Neural progenitor cell (in vitro differentiated cells): ENCODE measurements at regions not wholly inside any gene's neighbourhood (a gene's known extent, or its start where the extent isn't known, plus 50 kb on each side); places are given as distances from the start of the nearest gene placed in this dataset.

Source experiments
- EZH2 ChIP-seq: fragments of 200-600 bp; sonication (generic); IDR thresholded peaks from 2 replicates; pipeline ENCODE4 v1.6.1; 2017; ENCODE audit warnings: antibody characterized with exemption, mild to moderate bottlenecking, moderate library complexity
- EZH2phosphoT487 ChIP-seq: fragments of 200-600 bp; sonication (generic); IDR thresholded peaks from 2 replicates; pipeline ENCODE4 v1.6.1; 2017; ENCODE audit warnings: antibody characterized with exemption
- TF ChIP-seq, protein P1 (sequence below): fragments of 200-600 bp; sonication (generic); IDR thresholded peaks from 2 replicates; pipeline ENCODE4 v1.5.1; 2017; ENCODE audit warnings: antibody characterized with exemption, mild to moderate bottlenecking

DNA sequence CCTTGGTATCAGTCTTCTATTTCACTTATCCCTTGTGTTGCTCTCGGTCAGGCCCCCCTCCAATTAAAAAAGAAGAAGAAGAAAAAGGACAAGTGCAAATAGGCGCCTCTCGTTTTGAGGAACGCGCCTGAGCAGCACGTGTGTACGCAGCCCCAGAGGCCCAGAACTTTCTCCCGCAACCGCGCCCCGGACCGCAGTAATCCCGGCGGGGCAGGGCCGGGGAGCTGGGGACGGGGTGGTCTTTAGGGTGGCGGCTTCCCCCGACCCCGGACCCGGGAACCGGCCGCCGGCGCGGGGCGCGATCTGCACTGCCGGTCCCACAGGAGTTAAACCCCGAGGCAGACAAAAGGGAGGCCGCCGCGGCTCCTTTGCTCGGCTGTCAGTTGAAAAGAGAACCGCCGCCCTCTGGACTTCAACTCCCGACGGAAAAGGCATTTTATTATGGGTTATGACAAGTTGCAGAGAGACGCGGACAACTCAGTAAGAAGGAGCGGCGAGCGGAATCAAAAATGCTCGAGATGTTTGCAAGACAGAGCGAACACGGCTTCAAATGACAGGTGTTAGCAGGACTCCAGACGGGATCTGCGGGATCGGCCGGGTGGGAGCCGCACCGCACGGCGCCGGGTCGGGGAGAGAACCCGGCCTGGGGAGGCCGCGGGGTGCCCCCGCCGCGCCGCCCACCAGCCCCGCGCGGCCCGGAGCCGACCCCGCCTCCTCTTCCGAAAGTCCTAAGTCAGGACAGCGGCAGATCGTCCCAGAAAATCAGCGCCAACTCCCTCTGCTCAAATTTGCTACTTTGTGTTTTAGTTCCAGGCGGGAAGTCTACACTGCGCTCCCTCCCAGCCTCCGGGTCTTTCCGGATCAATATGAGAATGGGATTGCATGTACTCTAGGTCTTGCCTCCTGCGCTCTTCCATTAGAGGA, 79.0 kb downstream of the NR2F2 start:
- TF ChIP-seq EZH2 (peak; percentile 94), EZH2phosphoT487 (peak; percentile 84)
- TF ChIP-seq, protein P1, sequence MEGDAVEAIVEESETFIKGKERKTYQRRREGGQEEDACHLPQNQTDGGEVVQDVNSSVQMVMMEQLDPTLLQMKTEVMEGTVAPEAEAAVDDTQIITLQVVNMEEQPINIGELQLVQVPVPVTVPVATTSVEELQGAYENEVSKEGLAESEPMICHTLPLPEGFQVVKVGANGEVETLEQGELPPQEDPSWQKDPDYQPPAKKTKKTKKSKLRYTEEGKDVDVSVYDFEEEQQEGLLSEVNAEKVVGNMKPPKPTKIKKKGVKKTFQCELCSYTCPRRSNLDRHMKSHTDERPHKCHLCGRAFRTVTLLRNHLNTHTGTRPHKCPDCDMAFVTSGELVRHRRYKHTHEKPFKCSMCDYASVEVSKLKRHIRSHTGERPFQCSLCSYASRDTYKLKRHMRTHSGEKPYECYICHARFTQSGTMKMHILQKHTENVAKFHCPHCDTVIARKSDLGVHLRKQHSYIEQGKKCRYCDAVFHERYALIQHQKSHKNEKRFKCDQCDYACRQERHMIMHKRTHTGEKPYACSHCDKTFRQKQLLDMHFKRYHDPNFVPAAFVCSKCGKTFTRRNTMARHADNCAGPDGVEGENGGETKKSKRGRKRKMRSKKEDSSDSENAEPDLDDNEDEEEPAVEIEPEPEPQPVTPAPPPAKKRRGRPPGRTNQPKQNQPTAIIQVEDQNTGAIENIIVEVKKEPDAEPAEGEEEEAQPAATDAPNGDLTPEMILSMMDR: no peak
